Liver (tissue), 8 donors: ENCODE measurements at regions not wholly inside any gene's neighbourhood (a gene's known extent, or its start where the extent isn't known, plus 50 kb on each side); places are given as distances from the start of the nearest gene placed in this dataset.

ENCODE experiments used
- DNase-seq: peaks from one replicate; pipeline ENCODE4 v3.0.0-alpha.2; 2017; ENCODE audit warnings: low spot score
- H3K27ac ChIP-seq, 2 donors: one replicate each; pipeline ENCODE4 v1.7.0; 2013; ENCODE audit warnings: inconsistent platforms in 2 of 2, low read length in 2 of 2, control low read depth in 1 of 2, low read depth in 1 of 2, mild to moderate bottlenecking in 1 of 2
- H3K27me3 ChIP-seq, 4 donors: one replicate each; pipeline versions ENCODE4 v1.6.1 to v1.7.0; 2013; ENCODE audit warnings: low read length in 3 of 4, inconsistent platforms in 1 of 4, mild to moderate bottlenecking in 1 of 4, moderate library complexity in 1 of 4; ENCODE audit not compliant: control insufficient read depth in 4 of 4, insufficient read depth in 4 of 4
- H3K36me3 ChIP-seq, 4 donors: one replicate each; pipeline versions ENCODE4 v1.6.1 to v1.7.0; 2013; ENCODE audit warnings: low read length in 3 of 4, mild to moderate bottlenecking in 3 of 4, low read depth in 1 of 4, moderate library complexity in 1 of 4; ENCODE audit not compliant: control insufficient read depth in 4 of 4, insufficient read depth in 3 of 4
- H3K4me1 ChIP-seq, 4 donors: one replicate each; pipeline versions ENCODE4 v1.6.1 to v1.7.0; 2013; ENCODE audit warnings: low read length in 3 of 4, mild to moderate bottlenecking in 3 of 4, moderate library complexity in 1 of 4; ENCODE audit not compliant: control insufficient read depth in 4 of 4, insufficient read depth in 4 of 4
- H3K4me3 ChIP-seq, 3 donors: one replicate each; pipeline versions ENCODE4 v1.6.1 to v1.7.0; 2013; ENCODE audit warnings: low read length in 3 of 3, control low read depth in 1 of 3, low read depth in 1 of 3, mild to moderate bottlenecking in 1 of 3
- H3K9ac ChIP-seq, 2 donors: one replicate each; pipeline ENCODE4 v1.7.0; 2013; ENCODE audit warnings: low read length in 2 of 2, mild to moderate bottlenecking in 2 of 2, moderate library complexity in 2 of 2, control low read depth in 1 of 2, low read depth in 1 of 2
- H3K9me3 ChIP-seq, 4 donors: one replicate each; pipeline versions ENCODE4 v1.6.1 to v1.7.0; 2013; ENCODE audit warnings: low read length in 3 of 4; ENCODE audit not compliant: control insufficient read depth in 4 of 4
- EGR1 ChIP-seq, 2 donors: IDR thresholded peaks; 2 replicates each; pipeline ENCODE4 v1.6.1; 2016 to 2018; ENCODE audit warnings: antibody characterized with exemption in 2 of 2, low read depth in 2 of 2
- FOXA1 ChIP-seq: IDR thresholded peaks from 2 replicates; pipeline ENCODE4 v1.6.1; 2016; ENCODE audit warnings: antibody characterized with exemption
- FOXA2 ChIP-seq: IDR thresholded peaks from 2 replicates; pipeline ENCODE4 v1.6.1; 2016; ENCODE audit warnings: antibody characterized with exemption
- GABPA ChIP-seq, 2 donors: IDR thresholded peaks in 1 of 2; conservative IDR thresholded peaks in 1 of 2; 2 replicates each; pipeline ENCODE4 v1.6.1; 2016; ENCODE audit warnings: antibody characterized with exemption in 2 of 2, mild to moderate bottlenecking in 1 of 2, moderate library complexity in 1 of 2
- HNF4A ChIP-seq, 2 donors: conservative IDR thresholded peaks; 2 replicates each; pipeline ENCODE4 v1.6.1; 2016; ENCODE audit warnings: antibody characterized with exemption in 2 of 2, mild to moderate bottlenecking in 2 of 2
- HNF4G ChIP-seq: IDR thresholded peaks from 2 replicates; pipeline ENCODE4 v1.6.1; 2016; ENCODE audit warnings: antibody characterized with exemption
- MAX ChIP-seq: IDR thresholded peaks from 2 replicates; pipeline ENCODE4 v1.6.1; 2016; ENCODE audit warnings: antibody characterized with exemption
- NR2F2 ChIP-seq: IDR thresholded peaks from 2 replicates; pipeline ENCODE4 v1.6.1; 2016; ENCODE audit warnings: antibody characterized with exemption
- RAD21 ChIP-seq, 2 donors: IDR thresholded peaks; 2 replicates each; pipeline ENCODE4 v1.6.1; 2016; ENCODE audit warnings: antibody characterized with exemption in 2 of 2, mild to moderate bottlenecking in 2 of 2
- REST ChIP-seq: IDR thresholded peaks from 2 replicates; pipeline ENCODE4 v1.6.1; 2016; ENCODE audit warnings: antibody characterized with exemption, mild to moderate bottlenecking
- RXRA ChIP-seq, 2 donors: IDR thresholded peaks; 2 replicates each; pipeline ENCODE4 v1.6.1; 2017 to 2018; ENCODE audit warnings: antibody characterized with exemption in 2 of 2, mild to moderate bottlenecking in 1 of 2
- SP1 ChIP-seq: IDR thresholded peaks from 2 replicates; pipeline ENCODE4 v1.6.1; 2018; ENCODE audit warnings: antibody characterized with exemption, mild to moderate bottlenecking
- TAF1 ChIP-seq: conservative IDR thresholded peaks from 2 replicates; pipeline ENCODE4 v1.6.1; 2016; ENCODE audit warnings: antibody characterized with exemption, mild to moderate bottlenecking
- YY1 ChIP-seq: IDR thresholded peaks from 2 replicates; pipeline ENCODE4 v1.6.1; 2016; ENCODE audit warnings: antibody characterized with exemption, mild to moderate bottlenecking
- WGBS: extraction: QIAGEN DNeasy Blood & Tissue Kit; methylation state at CpG from one replicate; pipeline ENCODE4 v1.1.7; 2013; 5-methylcytosine and 5-hydroxymethylcytosine counted together
- TF ChIP-seq, protein P1 (sequence below): IDR thresholded peaks from 2 replicates; pipeline ENCODE4 v1.6.1; 2016; ENCODE audit warnings: antibody characterized with exemption
- TF ChIP-seq, protein P2 (sequence below): fragments of 150-350 bp; IDR thresholded peaks from 2 replicates; pipeline ENCODE4 v1.5.1; 2017; ENCODE audit warnings: improper control_type of control experiment, low read depth, low read length; ENCODE audit not compliant: missing input control
- TF ChIP-seq, protein P3 (sequence below): IDR thresholded peaks from 2 replicates; pipeline ENCODE4 v1.6.1; 2016; ENCODE audit warnings: antibody characterized with exemption
- donor health status: healthy.
- donor health status: healthy.
- donor health status: healthy.
- donor health status: healthy.
- donor health status: healthy.

DNA sequence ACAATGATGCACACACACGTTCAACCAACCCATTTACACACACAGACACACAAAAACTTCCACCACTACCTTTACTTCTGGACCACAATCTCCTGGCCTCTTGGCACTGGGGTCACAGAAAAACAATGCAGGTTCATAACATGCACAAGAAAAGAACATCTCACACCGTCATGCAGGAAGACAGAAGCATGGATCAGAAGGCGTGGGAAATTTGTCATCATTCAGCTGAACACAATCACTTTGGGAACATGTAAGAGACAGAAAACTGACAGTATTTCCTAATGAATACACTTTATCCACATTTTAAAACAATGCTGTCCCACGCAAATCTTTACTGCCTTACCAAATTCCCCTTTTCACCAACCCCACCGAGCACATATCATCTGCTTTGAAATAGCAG, 501.9 kb upstream of the KLHL29 start:
- Histone ChIP-seq H3K9me3 (no peaks in the 10 kb centered on the region), H3K27me3 (no peaks in the 10 kb centered on the region), H3K36me3 (no peaks in the 10 kb centered on the region), H3K27ac (no peak overlapping the region), H3K4me3 (no peak overlapping the region), H3K9ac (no peak overlapping the region), H3K4me1 (no peaks in the 10 kb centered on the region)
- WGBS: 81% methylated on average over 5 of the region's 5 CpGs
- no peak for DNase-seq
- TF ChIP-seq EGR1 (IDR thresholded peaks at IDR 0.05; ENCODE audit: low read depth in 2 of 2) (no peak), FOXA1 (no peak), HNF4G (no peak), TAF1 (no peak), RXRA (IDR thresholded peaks at IDR 0.05) (no peak), SP1 (no peak), NR2F2 (no peak), YY1 (no peak), GABPA (IDR thresholded peaks at IDR 0.05 in 1 of 2, conservative IDR thresholded peaks at IDR 0.05 in 1 of 2) (no peak), RAD21 (IDR thresholded peaks at IDR 0.05) (no peak), FOXA2 (no peak), HNF4A (conservative IDR thresholded peaks at IDR 0.05) (no peak)
- TF ChIP-seq, protein P1, sequence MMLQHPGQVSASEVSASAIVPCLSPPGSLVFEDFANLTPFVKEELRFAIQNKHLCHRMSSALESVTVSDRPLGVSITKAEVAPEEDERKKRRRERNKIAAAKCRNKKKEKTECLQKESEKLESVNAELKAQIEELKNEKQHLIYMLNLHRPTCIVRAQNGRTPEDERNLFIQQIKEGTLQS: no peak
- TF ChIP-seq, protein P2, sequence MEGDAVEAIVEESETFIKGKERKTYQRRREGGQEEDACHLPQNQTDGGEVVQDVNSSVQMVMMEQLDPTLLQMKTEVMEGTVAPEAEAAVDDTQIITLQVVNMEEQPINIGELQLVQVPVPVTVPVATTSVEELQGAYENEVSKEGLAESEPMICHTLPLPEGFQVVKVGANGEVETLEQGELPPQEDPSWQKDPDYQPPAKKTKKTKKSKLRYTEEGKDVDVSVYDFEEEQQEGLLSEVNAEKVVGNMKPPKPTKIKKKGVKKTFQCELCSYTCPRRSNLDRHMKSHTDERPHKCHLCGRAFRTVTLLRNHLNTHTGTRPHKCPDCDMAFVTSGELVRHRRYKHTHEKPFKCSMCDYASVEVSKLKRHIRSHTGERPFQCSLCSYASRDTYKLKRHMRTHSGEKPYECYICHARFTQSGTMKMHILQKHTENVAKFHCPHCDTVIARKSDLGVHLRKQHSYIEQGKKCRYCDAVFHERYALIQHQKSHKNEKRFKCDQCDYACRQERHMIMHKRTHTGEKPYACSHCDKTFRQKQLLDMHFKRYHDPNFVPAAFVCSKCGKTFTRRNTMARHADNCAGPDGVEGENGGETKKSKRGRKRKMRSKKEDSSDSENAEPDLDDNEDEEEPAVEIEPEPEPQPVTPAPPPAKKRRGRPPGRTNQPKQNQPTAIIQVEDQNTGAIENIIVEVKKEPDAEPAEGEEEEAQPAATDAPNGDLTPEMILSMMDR: no peak

DNA sequence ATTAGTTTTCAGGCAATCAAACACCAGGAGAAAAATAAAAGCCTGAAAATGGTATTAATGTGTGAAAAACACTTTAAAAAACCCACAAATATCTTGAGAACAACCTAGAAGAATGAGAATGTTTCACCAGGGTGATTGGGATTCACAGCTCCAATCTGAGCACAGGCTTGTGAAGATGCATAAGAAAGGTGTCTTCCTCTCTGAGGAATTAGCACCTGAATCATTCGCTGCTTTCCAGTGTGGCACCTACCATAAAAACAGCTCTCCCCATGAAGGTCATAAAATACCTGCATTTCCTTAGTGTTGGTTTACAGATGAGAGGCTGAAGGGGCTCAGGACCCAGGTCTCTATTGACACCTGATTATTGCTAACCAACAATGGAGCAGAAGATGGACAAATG, 499.7 kb upstream of the KLHL29 start:
- DNase-seq: no peak
- Histone ChIP-seq H3K27me3 (no peaks in the 10 kb centered on the region), H3K36me3 (no peaks in the 10 kb centered on the region), H3K4me3 (no peak overlapping the region), H3K27ac (no peak overlapping the region), H3K4me1 (no peaks in the 10 kb centered on the region), H3K9ac (no peak overlapping the region), H3K9me3 (no peaks in the 10 kb centered on the region)
- 78% methylated on average over 1 of the region's 1 CpG for WGBS
- TF ChIP-seq, protein P3, sequence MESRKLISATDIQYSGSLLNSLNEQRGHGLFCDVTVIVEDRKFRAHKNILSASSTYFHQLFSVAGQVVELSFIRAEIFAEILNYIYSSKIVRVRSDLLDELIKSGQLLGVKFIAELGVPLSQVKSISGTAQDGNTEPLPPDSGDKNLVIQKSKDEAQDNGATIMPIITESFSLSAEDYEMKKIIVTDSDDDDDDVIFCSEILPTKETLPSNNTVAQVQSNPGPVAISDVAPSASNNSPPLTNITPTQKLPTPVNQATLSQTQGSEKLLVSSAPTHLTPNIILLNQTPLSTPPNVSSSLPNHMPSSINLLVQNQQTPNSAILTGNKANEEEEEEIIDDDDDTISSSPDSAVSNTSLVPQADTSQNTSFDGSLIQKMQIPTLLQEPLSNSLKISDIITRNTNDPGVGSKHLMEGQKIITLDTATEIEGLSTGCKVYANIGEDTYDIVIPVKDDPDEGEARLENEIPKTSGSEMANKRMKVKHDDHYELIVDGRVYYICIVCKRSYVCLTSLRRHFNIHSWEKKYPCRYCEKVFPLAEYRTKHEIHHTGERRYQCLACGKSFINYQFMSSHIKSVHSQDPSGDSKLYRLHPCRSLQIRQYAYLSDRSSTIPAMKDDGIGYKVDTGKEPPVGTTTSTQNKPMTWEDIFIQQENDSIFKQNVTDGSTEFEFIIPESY: no peak
- TF ChIP-seq EGR1 (IDR thresholded peaks at IDR 0.05; ENCODE audit: low read depth in 2 of 2): no peak
- TF ChIP-seq SP1: no peak
- no peak for TF ChIP-seq REST
- TF ChIP-seq RXRA (IDR thresholded peaks at IDR 0.05): no peak
- TF ChIP-seq GABPA (IDR thresholded peaks at IDR 0.05 in 1 of 2, conservative IDR thresholded peaks at IDR 0.05 in 1 of 2): no peak
- TF ChIP-seq, protein P2: no peak
- TF ChIP-seq RAD21 (IDR thresholded peaks at IDR 0.05): no peak
- TF ChIP-seq FOXA1: no peak
- TF ChIP-seq NR2F2: no peak
- no peak for TF ChIP-seq MAX
- no peak for TF ChIP-seq YY1
